WTC11 (cell line): ENCODE measurements at regions not wholly inside any gene's neighbourhood (a gene's known extent, or its start where the extent isn't known, plus 50 kb on each side); places are given as distances from the start of the nearest gene placed in this dataset.

ENCODE experiments used
- ATAC-seq: fragments of 200-7000 bp; cut with Tn5 transposase; 2 replicates; pipeline ENCODE4 v1.10.0; 2021; ENCODE audit warnings: mild to moderate bottlenecking, moderate library complexity
- CTCF ChIA-PET: fragments of 300-600 bp; sonication (Branson Sonifier 250); formaldehyde crosslinking; loops from one replicate; lab custom pipeline; 2021; ENCODE audit warnings: antibody characterized with exemption; lab: Charles Lee
- POLR2A ChIA-PET: fragments of 350-600 bp; sonication (Branson Sonifier 250); formaldehyde crosslinking; loops from one replicate; lab custom pipeline; 2021; ENCODE audit warnings: antibody characterized with exemption; lab: Charles Lee
- DNase-seq: peaks from one replicate; pipeline ENCODE4 v3.0.0; 2021; ENCODE audit warnings: low spot score
- H3K27ac Mint-ChIP-seq: 2 replicates; pipeline ENCODE4 v1.8.0; 2021; ENCODE audit warnings: mixed read lengths
- H3K27me3 Mint-ChIP-seq: 2 replicates; pipeline ENCODE4 v1.8.0; 2021; ENCODE audit warnings: low read depth, mild to moderate bottlenecking, moderate library complexity, mixed read lengths
- H3K36me3 Mint-ChIP-seq: 2 replicates; pipeline ENCODE4 v1.8.0; 2021; ENCODE audit warnings: mixed read lengths
- H3K4me1 Mint-ChIP-seq: 2 replicates; pipeline ENCODE4 v1.8.0; 2022; ENCODE audit warnings: mixed read lengths
- H3K4me3 Mint-ChIP-seq: 2 replicates; pipeline ENCODE4 v1.8.0; 2021; ENCODE audit warnings: mild to moderate bottlenecking, moderate library complexity, mixed read lengths
- H3K9me3 Mint-ChIP-seq: 2 replicates; pipeline ENCODE4 v1.8.0; 2021; ENCODE audit warnings: mixed read lengths
- ATF1 ChIP-seq: sonication (generic); formaldehyde crosslinking; IDR thresholded peaks from 2 replicates; pipeline ENCODE4 v1.8.1; 2023; ENCODE audit warnings: mild to moderate bottlenecking, moderate library complexity, missing genetic modification reagents
- E2F4 ChIP-seq: sonication (generic); formaldehyde crosslinking; IDR thresholded peaks from 2 replicates; pipeline ENCODE4 v1.8.1; 2022; ENCODE audit warnings: low read depth, mild to moderate bottlenecking, moderate library complexity, missing genetic modification reagents, borderline replicate concordance
- EMX1 ChIP-seq: fragments of 250-450 bp; sonication (Bioruptor Pico); IDR thresholded peaks from 2 replicates; pipeline ENCODE4 v1.8.0; 2021; ENCODE audit warnings: mild to moderate bottlenecking
- ERG ChIP-seq: fragments of 250-450 bp; sonication (Bioruptor Pico); IDR thresholded peaks from 2 replicates; pipeline ENCODE4 v1.8.0; 2021; ENCODE audit warnings: mild to moderate bottlenecking
- ESRRA ChIP-seq: sonication (generic); formaldehyde crosslinking; IDR thresholded peaks from 2 replicates; pipeline ENCODE4 v1.8.1; 2022; ENCODE audit warnings: mild to moderate bottlenecking, missing genetic modification reagents, borderline replicate concordance
- FOXP1 ChIP-seq: sonication (generic); formaldehyde crosslinking; IDR thresholded peaks from 2 replicates; pipeline ENCODE4 v1.8.0; 2022; ENCODE audit warnings: missing genetic modification reagents, mild to moderate bottlenecking, moderate library complexity, borderline replicate concordance
- FOXP4 ChIP-seq: sonication (generic); formaldehyde crosslinking; IDR thresholded peaks from 2 replicates; pipeline ENCODE4 v1.8.0; 2022; ENCODE audit warnings: mild to moderate bottlenecking, missing genetic modification reagents
- JUN ChIP-seq: sonication (generic); formaldehyde crosslinking; IDR thresholded peaks from 2 replicates; pipeline ENCODE4 v1.8.0; 2023; ENCODE audit warnings: mild to moderate bottlenecking, missing genetic modification reagents
- MLX ChIP-seq: sonication (generic); formaldehyde crosslinking; IDR thresholded peaks from 2 replicates; pipeline ENCODE4 v1.8.1; 2023; ENCODE audit warnings: mild to moderate bottlenecking, missing genetic modification reagents, moderate library complexity
- NR1H2 ChIP-seq: sonication (generic); formaldehyde crosslinking; IDR thresholded peaks from 2 replicates; pipeline ENCODE4 v1.9.0; 2021; ENCODE audit warnings: mild to moderate bottlenecking, moderate library complexity, missing genetic modification reagents
- PRDM15 ChIP-seq: sonication (generic); formaldehyde crosslinking; IDR thresholded peaks from 2 replicates; pipeline ENCODE4 v1.8.0; 2022; ENCODE audit warnings: missing genetic modification reagents
- SMAD3 ChIP-seq: sonication (generic); formaldehyde crosslinking; IDR thresholded peaks from 2 replicates; pipeline ENCODE4 v1.8.0; 2022; ENCODE audit warnings: missing genetic modification reagents, mild to moderate bottlenecking, borderline replicate concordance
- SMAD4 ChIP-seq: sonication (generic); formaldehyde crosslinking; IDR thresholded peaks from 2 replicates; pipeline ENCODE4 v1.8.0; 2022; ENCODE audit warnings: mild to moderate bottlenecking, missing genetic modification reagents
- SP1 ChIP-seq: sonication (generic); formaldehyde crosslinking; conservative IDR thresholded peaks from 2 replicates; pipeline ENCODE4 v1.8.1; 2022; ENCODE audit warnings: missing genetic modification reagents
- ZMAT4 ChIP-seq: fragments of 250-450 bp; sonication (Bioruptor Pico); IDR thresholded peaks from 2 replicates; pipeline ENCODE4 v1.9.0; 2021; ENCODE audit warnings: mild to moderate bottlenecking
- ZNF281 ChIP-seq: sonication (generic); formaldehyde crosslinking; IDR thresholded peaks from 2 replicates; pipeline ENCODE4 v1.8.0; 2023; ENCODE audit warnings: mild to moderate bottlenecking, missing genetic modification reagents
- ZNF425 ChIP-seq: fragments of 250-450 bp; sonication (Bioruptor Pico); conservative IDR thresholded peaks from 2 replicates; pipeline ENCODE4 v1.9.0; 2021; ENCODE audit warnings: mild to moderate bottlenecking

GRCh38 chr1:73327180-73327793 lies 870.7 kb downstream of the LRRIQ3 start:
- Mint-ChIP-seq H3K4me1 (no peaks in the 10 kb centered on the region), H3K4me3 (no peak overlapping the region), H3K36me3 (peaks cover 10% of the 10 kb centered on the region), H3K27ac (no peak overlapping the region), H3K27me3 (no peaks in the 10 kb centered on the region; the same call in 1 of the 2 replicates)
- ATAC-seq (peak; percentile 65), DNase-seq (no peak)
- POLR2A ChIA-PET, result no interaction called here
- CTCF ChIA-PET, result no interaction called here
- TF ChIP-seq FOXP4 (CRISPR knock-in tag), result no peak
- no peak for TF ChIP-seq SMAD4 (CRISPR knock-in tag)
- TF ChIP-seq ZNF425, result no peak
- TF ChIP-seq JUN (CRISPR knock-in tag), result no peak
- TF ChIP-seq, all 79 proteins: peak for 0
- H3K9me3 Mint-ChIP-seq, result peaks cover 26% of the 10 kb centered on the region

- no peak for ATAC-seq
- Mint-ChIP-seq H3K27me3 (no peaks in the 10 kb centered on the region; the same call in 1 of the 2 replicates), H3K4me3 (no peak overlapping the region), H3K9me3 (peaks cover 19% of the 10 kb centered on the region), H3K36me3 (peaks cover 3% of the 10 kb centered on the region; the same call in 1 of the 2 replicates), H3K4me1 (no peaks in the 10 kb centered on the region), H3K27ac (no peak overlapping the region)
- ChIA-PET CTCF (no interaction called here), POLR2A (no interaction called here)
- TF ChIP-seq NR1H2 (CRISPR knock-in tag), result no peak
- TF ChIP-seq MLX (CRISPR knock-in tag), result no peak
- no peak for TF ChIP-seq E2F4 (CRISPR knock-in tag)
- TF ChIP-seq FOXP1 (CRISPR knock-in tag), result no peak
- no peak for TF ChIP-seq PRDM15 (CRISPR knock-in tag)
- no peak for TF ChIP-seq ESRRA
- no peak for TF ChIP-seq ERG (CRISPR knock-in tag)
- no peak for TF ChIP-seq SP1
- no peak for TF ChIP-seq EMX1 (CRISPR knock-in tag)
- no peak for TF ChIP-seq SMAD3 (CRISPR knock-in tag)
- TF ChIP-seq ZMAT4 (CRISPR knock-in tag), result no peak
- TF ChIP-seq ZNF281, result no peak
- no peak for TF ChIP-seq ATF1 (CRISPR knock-in tag)
- TF ChIP-seq FOXP4 (CRISPR knock-in tag), result no peak
- no peak for DNase-seq
Observed at GRCh38 chr1:73326663-73327062, 871.3 kb downstream of the LRRIQ3 start.
